Liver (tissue), 8 donors: ENCODE measurements at regions not wholly inside any gene's neighbourhood (a gene's known extent, or its start where the extent isn't known, plus 50 kb on each side); places are given as distances from the start of the nearest gene placed in this dataset.

Experiments used
- DNase-seq: peaks from one replicate; pipeline ENCODE4 v3.0.0-alpha.2; 2017; ENCODE audit warnings: low spot score
- H3K27ac ChIP-seq, 2 donors: one replicate each; pipeline ENCODE4 v1.7.0; 2013; ENCODE audit warnings: inconsistent platforms in 2 of 2, low read length in 2 of 2, control low read depth in 1 of 2, low read depth in 1 of 2, mild to moderate bottlenecking in 1 of 2
- H3K27me3 ChIP-seq, 4 donors: one replicate each; pipeline versions ENCODE4 v1.6.1 to v1.7.0; 2013; ENCODE audit warnings: low read length in 3 of 4, inconsistent platforms in 1 of 4, mild to moderate bottlenecking in 1 of 4, moderate library complexity in 1 of 4; ENCODE audit not compliant: control insufficient read depth in 4 of 4, insufficient read depth in 4 of 4
- H3K36me3 ChIP-seq, 4 donors: one replicate each; pipeline versions ENCODE4 v1.6.1 to v1.7.0; 2013; ENCODE audit warnings: low read length in 3 of 4, mild to moderate bottlenecking in 3 of 4, low read depth in 1 of 4, moderate library complexity in 1 of 4; ENCODE audit not compliant: control insufficient read depth in 4 of 4, insufficient read depth in 3 of 4
- H3K4me1 ChIP-seq, 4 donors: one replicate each; pipeline versions ENCODE4 v1.6.1 to v1.7.0; 2013; ENCODE audit warnings: low read length in 3 of 4, mild to moderate bottlenecking in 3 of 4, moderate library complexity in 1 of 4; ENCODE audit not compliant: control insufficient read depth in 4 of 4, insufficient read depth in 4 of 4
- H3K4me3 ChIP-seq, 3 donors: one replicate each; pipeline versions ENCODE4 v1.6.1 to v1.7.0; 2013; ENCODE audit warnings: low read length in 3 of 3, control low read depth in 1 of 3, low read depth in 1 of 3, mild to moderate bottlenecking in 1 of 3
- H3K9ac ChIP-seq, 2 donors: one replicate each; pipeline ENCODE4 v1.7.0; 2013; ENCODE audit warnings: low read length in 2 of 2, mild to moderate bottlenecking in 2 of 2, moderate library complexity in 2 of 2, control low read depth in 1 of 2, low read depth in 1 of 2
- H3K9me3 ChIP-seq, 4 donors: one replicate each; pipeline versions ENCODE4 v1.6.1 to v1.7.0; 2013; ENCODE audit warnings: low read length in 3 of 4; ENCODE audit not compliant: control insufficient read depth in 4 of 4
- ATF3 ChIP-seq: IDR thresholded peaks from 2 replicates; pipeline ENCODE4 v1.6.1; 2016; ENCODE audit warnings: antibody characterized with exemption
- CTCF ChIP-seq: fragments of 150-350 bp; IDR thresholded peaks from 2 replicates; pipeline ENCODE4 v1.5.1; 2017; ENCODE audit warnings: improper control_type of control experiment, low read depth, low read length; ENCODE audit not compliant: missing input control
- EGR1 ChIP-seq, 2 donors: IDR thresholded peaks; 2 replicates each; pipeline ENCODE4 v1.6.1; 2016 to 2018; ENCODE audit warnings: antibody characterized with exemption in 2 of 2, low read depth in 2 of 2
- FOXA1 ChIP-seq: IDR thresholded peaks from 2 replicates; pipeline ENCODE4 v1.6.1; 2016; ENCODE audit warnings: antibody characterized with exemption
- FOXA2 ChIP-seq: IDR thresholded peaks from 2 replicates; pipeline ENCODE4 v1.6.1; 2016; ENCODE audit warnings: antibody characterized with exemption
- GABPA ChIP-seq, 2 donors: IDR thresholded peaks in 1 of 2; conservative IDR thresholded peaks in 1 of 2; 2 replicates each; pipeline ENCODE4 v1.6.1; 2016; ENCODE audit warnings: antibody characterized with exemption in 2 of 2, mild to moderate bottlenecking in 1 of 2, moderate library complexity in 1 of 2
- HNF4A ChIP-seq, 2 donors: conservative IDR thresholded peaks; 2 replicates each; pipeline ENCODE4 v1.6.1; 2016; ENCODE audit warnings: antibody characterized with exemption in 2 of 2, mild to moderate bottlenecking in 2 of 2
- HNF4G ChIP-seq: IDR thresholded peaks from 2 replicates; pipeline ENCODE4 v1.6.1; 2016; ENCODE audit warnings: antibody characterized with exemption
- JUND ChIP-seq, 2 donors: IDR thresholded peaks; 2 replicates each; pipeline ENCODE4 v1.6.1; 2016; ENCODE audit warnings: antibody characterized with exemption in 2 of 2
- MAX ChIP-seq: IDR thresholded peaks from 2 replicates; pipeline ENCODE4 v1.6.1; 2016; ENCODE audit warnings: antibody characterized with exemption
- NR2F2 ChIP-seq: IDR thresholded peaks from 2 replicates; pipeline ENCODE4 v1.6.1; 2016; ENCODE audit warnings: antibody characterized with exemption
- RAD21 ChIP-seq, 2 donors: IDR thresholded peaks; 2 replicates each; pipeline ENCODE4 v1.6.1; 2016; ENCODE audit warnings: antibody characterized with exemption in 2 of 2, mild to moderate bottlenecking in 2 of 2
- REST ChIP-seq: IDR thresholded peaks from 2 replicates; pipeline ENCODE4 v1.6.1; 2016; ENCODE audit warnings: antibody characterized with exemption, mild to moderate bottlenecking
- RXRA ChIP-seq, 2 donors: IDR thresholded peaks; 2 replicates each; pipeline ENCODE4 v1.6.1; 2017 to 2018; ENCODE audit warnings: antibody characterized with exemption in 2 of 2, mild to moderate bottlenecking in 1 of 2
- SP1 ChIP-seq: IDR thresholded peaks from 2 replicates; pipeline ENCODE4 v1.6.1; 2018; ENCODE audit warnings: antibody characterized with exemption, mild to moderate bottlenecking
- TAF1 ChIP-seq: conservative IDR thresholded peaks from 2 replicates; pipeline ENCODE4 v1.6.1; 2016; ENCODE audit warnings: antibody characterized with exemption, mild to moderate bottlenecking
- YY1 ChIP-seq: IDR thresholded peaks from 2 replicates; pipeline ENCODE4 v1.6.1; 2016; ENCODE audit warnings: antibody characterized with exemption, mild to moderate bottlenecking
- WGBS: extraction: QIAGEN DNeasy Blood & Tissue Kit; methylation state at CpG from one replicate; pipeline ENCODE4 v1.1.7; 2013; 5-methylcytosine and 5-hydroxymethylcytosine counted together
- donor health status: healthy.
- donor health status: healthy.
- donor health status: healthy.
- donor health status: healthy.
- donor health status: healthy.

- 94% methylated on average over 4 of the region's 4 CpGs for WGBS
- no peak for DNase-seq
- Histone ChIP-seq H3K4me1 (no peaks in the 10 kb centered on the region), H3K9ac (no peak overlapping the region), H3K4me3 (no peak overlapping the region), H3K27me3 (no peaks in the 10 kb centered on the region), H3K27ac (no peak overlapping the region), H3K9me3 (no peaks in the 10 kb centered on the region), H3K36me3 (no peaks in the 10 kb centered on the region)
- TF ChIP-seq FOXA1 = no peak
- TF ChIP-seq TAF1 = no peak
- TF ChIP-seq JUND (IDR thresholded peaks at IDR 0.05) = no peak
- TF ChIP-seq MAX = no peak
- no peak for TF ChIP-seq HNF4G
- TF ChIP-seq SP1 = no peak
- no peak for TF ChIP-seq GABPA (IDR thresholded peaks at IDR 0.05 in 1 of 2, conservative IDR thresholded peaks at IDR 0.05 in 1 of 2)
- no peak for TF ChIP-seq REST
These were observed 71.9 kb upstream of the C15orf39 start for GRCh38 chr15:75129788-75130187.

- WGBS = 73% methylated on average over 1 of the region's 1 CpG
- Histone ChIP-seq H3K27ac (peak overlapping the region; percentile 54 to 70), H3K9ac (no peak overlapping the region), H3K4me1 (no peaks in the 10 kb centered on the region), H3K9me3 (no peaks in the 10 kb centered on the region), H3K4me3 (no peak overlapping the region), H3K36me3 (no peaks in the 10 kb centered on the region), H3K27me3 (no peaks in the 10 kb centered on the region)
- DNase-seq = no peak
- peak; percentile 31 for TF ChIP-seq YY1
- no peak for TF ChIP-seq MAX
- TF ChIP-seq SP1 = peak; percentile 13
- no peak for TF ChIP-seq FOXA2
These were observed 70.4 kb upstream of the C15orf39 start for GRCh38 chr15:75131269-75131643.

- DNase-seq = no peak
- Histone ChIP-seq H3K27ac (no peak overlapping the region), H3K9me3 (no peaks in the 10 kb centered on the region), H3K36me3 (no peaks in the 10 kb centered on the region), H3K4me1 (no peaks in the 10 kb centered on the region), H3K9ac (no peak overlapping the region), H3K4me3 (no peak overlapping the region), H3K27me3 (no peaks in the 10 kb centered on the region)
- over 99% methylated on average over 2 of the region's 2 CpGs for WGBS
- TF ChIP-seq NR2F2 (no peak), TAF1 (no peak), FOXA1 (no peak), CTCF (no peak), ATF3 (no peak), REST (no peak), HNF4A (conservative IDR thresholded peaks at IDR 0.05) (no peak), FOXA2 (no peak), GABPA (IDR thresholded peaks at IDR 0.05 in 1 of 2, conservative IDR thresholded peaks at IDR 0.05 in 1 of 2) (no peak), RAD21 (IDR thresholded peaks at IDR 0.05) (no peak), HNF4G (no peak), EGR1 (IDR thresholded peaks at IDR 0.05; ENCODE audit: low read depth in 2 of 2) (no peak), SP1 (no peak), JUND (IDR thresholded peaks at IDR 0.05) (no peak), RXRA (IDR thresholded peaks at IDR 0.05) (no peak)
These were observed 66.9 kb upstream of the C15orf39 start for GRCh38 chr15:75134748-75135147.
